HCT116 (cell line): ENCODE measurements at regions not wholly inside any gene's neighbourhood (a gene's known extent, or its start where the extent isn't known, plus 50 kb on each side); places are given as distances from the start of the nearest gene placed in this dataset.

Experiments used
- ATAC-seq: fragments of 200-7000 bp; cut with Tn5 transposase; 2 replicates; pipeline ENCODE4 v1.9.1; 2020; ENCODE audit warnings: mild to moderate bottlenecking, moderate library complexity
- BruUV-seq: library from RNA; stranded (reverse); fragments of 400-500 nt; replicated peaks from 2 replicates; lab custom pipeline; 2021; lab: Mats Ljungman, UMichigan
- CTCF ChIA-PET: fragments of 300-600 bp; sonication (Branson Sonifier 250); formaldehyde crosslinking; loops from one replicate; lab custom pipeline; 2021; ENCODE audit warnings: antibody characterized with exemption; lab: Charles Lee
- POLR2A ChIA-PET: fragments of 300-600, 350-600 bp; sonication (Branson Sonifier 250); formaldehyde crosslinking; loops from one replicate; lab custom pipeline; 2021; ENCODE audit warnings: antibody characterized with exemption; lab: Charles Lee
- RAD21 ChIA-PET, 2 experiments: fragments of 300-600 bp; sonication (Branson Sonifier 250); formaldehyde crosslinking; loops; one replicate each; lab custom pipeline; 2023; ENCODE audit warnings: low total read pairs in 2 of 2; ENCODE audit not compliant: uncharacterized antibody in 2 of 2, unreplicated experiment in 2 of 2, low non-redundant PET in 1 of 2; lab: Charles Lee
- DNase-seq: peaks from one replicate; pipeline ENCODE4 v3.0.0-alpha.2; 2010; ENCODE audit warnings: low read depth, low spot score
- H2AFZ ChIP-seq: fragments of 200-600 bp; shearing (Covaris generic), sonication (generic); 2 replicates; pipeline ENCODE4 v1.6.1; 2017; ENCODE audit warnings: low read depth, mixed run types, mixed read lengths, antibody characterized with exemption, low read length; ENCODE audit not compliant: poor library complexity, severe bottlenecking
- H3K27ac ChIP-seq: 2 replicates; pipeline ENCODE4 v1.5.1; 2012; ENCODE audit warnings: low read depth, low read length
- H3K27me3 ChIP-seq: fragments of 200-600 bp; sonication (generic); 2 replicates; pipeline ENCODE4 v1.6.1; 2016; ENCODE audit warnings: mixed run types, low read length, mixed read lengths; ENCODE audit not compliant: insufficient read depth
- H3K36me3 ChIP-seq, 2 experiments: fragments of 200-500 bp in 1 of 2; fragments of 200-600 bp in 1 of 2; sonication (Bioruptor generic) in 1 of 2; sonication (generic) in 1 of 2; 2 replicates each; pipeline versions ENCODE4 v1.5.1 to v1.6.1; 2014 to 2016; ENCODE audit warnings: low read length in 2 of 2, inconsistent platforms in 1 of 2, mixed read lengths in 1 of 2, mixed run types in 1 of 2; ENCODE audit not compliant: insufficient read depth in 2 of 2, control insufficient read depth in 1 of 2
- H3K4me1 ChIP-seq, 2 experiments: fragments of 200-600 bp in 1 of 2; sonication (generic) in 1 of 2; 2 replicates each; pipeline versions ENCODE4 v1.5.1 to v1.6.1; 2012 to 2017; ENCODE audit warnings: low read length in 2 of 2, inconsistent platforms in 1 of 2, mild to moderate bottlenecking in 1 of 2, mixed read lengths in 1 of 2, mixed run types in 1 of 2, moderate library complexity in 1 of 2; ENCODE audit not compliant: insufficient read depth in 2 of 2, control insufficient read depth in 1 of 2
- H3K4me2 ChIP-seq: fragments of 200-600 bp; sonication (generic); 2 replicates; pipeline ENCODE4 v1.6.1; 2017; ENCODE audit warnings: mixed run types, low read length, mixed read lengths
- H3K4me3 ChIP-seq, 2 experiments: fragments of 200-600 bp in 1 of 2; sonication (generic) in 1 of 2; replicated peaks in 1 of 2; 2 replicates each; pipeline ENCODE4 v1.5.1; 2011 to 2016; ENCODE audit warnings: low read length in 2 of 2, control low read depth in 1 of 2, low read depth in 1 of 2, mild to moderate bottlenecking in 1 of 2, mixed read lengths in 1 of 2, mixed run types in 1 of 2
- H3K79me2 ChIP-seq: fragments of 200-600 bp; sonication (generic); 2 replicates; pipeline ENCODE4 v1.6.1; 2017; ENCODE audit warnings: mild to moderate bottlenecking, mixed run types, low read length, moderate library complexity, mixed read lengths; ENCODE audit not compliant: insufficient read depth
- H3K9ac ChIP-seq: fragments of 200-600 bp; sonication (generic); 2 replicates; pipeline ENCODE4 v1.6.1; 2016; ENCODE audit warnings: low read length, mixed read lengths
- H3K9me2 ChIP-seq: fragments of 200-600 bp; sonication (generic), shearing (Covaris generic); 2 replicates; pipeline ENCODE4 v1.6.1; 2017; ENCODE audit warnings: mixed run types, mild to moderate bottlenecking, moderate library complexity; ENCODE audit not compliant: insufficient read depth
- H3K9me3 ChIP-seq, 2 experiments: fragments of 200-500 bp in 1 of 2; fragments of 200-600 bp in 1 of 2; sonication (Bioruptor generic) in 1 of 2; sonication (generic) in 1 of 2; 2 replicates each; pipeline ENCODE4 v1.6.1; 2014 to 2017; ENCODE audit warnings: low read length in 2 of 2, mixed read lengths in 2 of 2, inconsistent platforms in 1 of 2, low read depth in 1 of 2, mild to moderate bottlenecking in 1 of 2, mixed run types in 1 of 2, moderate library complexity in 1 of 2; ENCODE audit not compliant: control insufficient read depth in 1 of 2, insufficient read depth in 1 of 2
- H4K20me1 ChIP-seq: fragments of 200-600 bp; sonication (generic), shearing (Covaris generic); 2 replicates; pipeline ENCODE4 v1.6.1; 2017; ENCODE audit warnings: mixed run types, mild to moderate bottlenecking, moderate library complexity; ENCODE audit not compliant: insufficient read depth
- ATF3 ChIP-seq: IDR thresholded peaks from 2 replicates; pipeline ENCODE4 v1.6.1; 2012
- CBX3 ChIP-seq: IDR thresholded peaks from 2 replicates; pipeline ENCODE4 v1.6.1; 2012; ENCODE audit warnings: low read depth
- CTCF ChIP-seq, 3 experiments: fragments of 200-600 bp in 1 of 3; sonication (generic) in 1 of 3; IDR thresholded peaks in 2 of 3; conservative IDR thresholded peaks in 1 of 3; 2 replicates each; pipeline ENCODE4 v1.5.1; 2012 to 2017; ENCODE audit warnings: low read depth in 2 of 3, low read length in 2 of 3, antibody characterized with exemption in 1 of 3, borderline replicate concordance in 1 of 3, control low read depth in 1 of 3, mild to moderate bottlenecking in 1 of 3, mixed read lengths in 1 of 3, mixed run types in 1 of 3, moderate library complexity in 1 of 3; ENCODE audit not compliant: insufficient read depth in 1 of 3
- ELF1 ChIP-seq: IDR thresholded peaks from 2 replicates; pipeline ENCODE4 v1.6.1; 2012; ENCODE audit warnings: low read depth, borderline replicate concordance
- EZH2phosphoT487 ChIP-seq: fragments of 200-600 bp; IDR thresholded peaks from 2 replicates; pipeline ENCODE4 v1.6.1; 2018; ENCODE audit warnings: antibody characterized with exemption, borderline replicate concordance
- FOSL1 ChIP-seq: IDR thresholded peaks from 2 replicates; pipeline ENCODE4 v1.6.1; 2012; ENCODE audit warnings: low read depth
- POLR2A ChIP-seq: IDR thresholded peaks from 2 replicates; pipeline ENCODE4 v1.7.0; 2011; ENCODE audit warnings: borderline replicate concordance; ENCODE audit not compliant: insufficient read depth, insufficient read length; ENCODE audit errors: extremely low read depth
- REST ChIP-seq: IDR thresholded peaks from 2 replicates; pipeline ENCODE4 v1.6.1; 2012; ENCODE audit warnings: low read depth
- SIN3A ChIP-seq: IDR thresholded peaks from 2 replicates; pipeline ENCODE4 v1.6.1; 2012; ENCODE audit warnings: low read depth
- SP1 ChIP-seq: IDR thresholded peaks from 2 replicates; pipeline ENCODE4 v1.6.1; 2012; ENCODE audit warnings: low read depth
- SRF ChIP-seq: IDR thresholded peaks from 2 replicates; pipeline ENCODE4 v1.6.1; 2012; ENCODE audit warnings: low read depth
- TCF7L2 ChIP-seq: IDR thresholded peaks from 2 replicates; pipeline ENCODE4 v1.7.0; 2011; ENCODE audit warnings: borderline replicate concordance, inconsistent platforms; ENCODE audit not compliant: insufficient read depth, insufficient read length; ENCODE audit errors: extremely low read depth
- ZBTB33 ChIP-seq: IDR thresholded peaks from 2 replicates; pipeline ENCODE4 v1.6.1; 2011; ENCODE audit warnings: mild to moderate bottlenecking, low read length, moderate library complexity; ENCODE audit not compliant: insufficient replicate concordance; ENCODE audit errors: extremely low read depth
- ZFX ChIP-seq: fragments of 450-650 bp; IDR thresholded peaks from 2 replicates; pipeline ENCODE4 v1.6.1; 2017
- intact Hi-C: fragments of 100-400 bp; cut with micrococcal nuclease; formaldehyde crosslinking; loops from 2 replicates; pipeline ENCODE4 v1.10.0; 2022

GRCh38 chr3:79542-79941 is 117.0 kb upstream of the CHL1 start:
- TF ChIP-seq ATF3 (no peak), ZBTB33 (no peak), SIN3A (no peak), ELF1 (no peak)
- Histone ChIP-seq H3K4me1 (no peaks in the 10 kb centered on the region), H3K9me2 (no peaks in the 10 kb centered on the region), H3K9ac (no peak overlapping the region), H3K9me3 (peaks cover 3 to 11% of the 10 kb centered on the region in 2 experiments; a peak in 2 of 4 replicates), H3K27ac (no peak overlapping the region), H3K27me3 (no peaks in the 10 kb centered on the region), H2AFZ (no peak overlapping the region), H3K79me2 (no peaks in the 10 kb centered on the region), H3K4me2 (no peak overlapping the region), H4K20me1 (no peaks in the 10 kb centered on the region), H3K4me3 (no peak overlapping the region), H3K36me3 (no peaks in the 10 kb centered on the region)
- DNase-seq (no peak), ATAC-seq (no peak)
- ChIA-PET RAD21 (no interaction called here), POLR2A (no interaction called here), CTCF (no interaction called here)
- intact Hi-C loops, result no loop called here
- no TSS peak for BruUV-seq

- no peaks in the 10 kb centered on the region for H4K20me1 ChIP-seq
- H3K27ac ChIP-seq, result no peak overlapping the region
- no peak for DNase-seq
- intact Hi-C loops, result no loop called here
- H3K79me2 ChIP-seq, result no peaks in the 10 kb centered on the region
- CTCF ChIA-PET, result no interaction called here
- H3K9ac ChIP-seq, result no peak overlapping the region
- H3K9me3 ChIP-seq, result peaks cover 8 to 19% of the 10 kb centered on the region in 2 experiments; a peak in 2 of 4 replicates
- no peaks in the 10 kb centered on the region for H3K9me2 ChIP-seq
- H3K4me3 ChIP-seq, result no peak overlapping the region
- no peak overlapping the region for H2AFZ ChIP-seq
- no peak for ATAC-seq
- H3K4me1 ChIP-seq, result no peaks in the 10 kb centered on the region
- BruUV-seq, result no TSS peak
- POLR2A ChIA-PET, result no interaction called here
- no peaks in the 10 kb centered on the region for H3K27me3 ChIP-seq
- H3K4me2 ChIP-seq, result no peak overlapping the region
- no peaks in the 10 kb centered on the region for H3K36me3 ChIP-seq
- RAD21 ChIA-PET, result no interaction called here
- TF ChIP-seq FOSL1 (no peak), EZH2phosphoT487 (no peak), REST (no peak), POLR2A (no peak), ELF1 (no peak), SRF (no peak), TCF7L2 (no peak), ZFX (no peak), CBX3 (no peak), SIN3A (no peak), CTCF (IDR thresholded peaks at IDR 0.05 in 2 of 3, conservative IDR thresholded peaks at IDR 0.05 in 1 of 3; ENCODE audit: borderline replicate concordance in 1 of 3, insufficient read depth in 1 of 3, low read depth in 2 of 3, low read length in 2 of 3) (no peak), SP1 (no peak)
These were observed 114.1 kb upstream of the CHL1 start for GRCh38 chr3:82508-82907.
